PC-9 (cell line): ENCODE measurements at regions not wholly inside any gene's neighbourhood (a gene's known extent, or its start where the extent isn't known, plus 50 kb on each side); places are given as distances from the start of the nearest gene placed in this dataset.

Experiments
- BruUV-seq: library from RNA; stranded (reverse); fragments of 400-500 nt; replicated peaks from 2 replicates; lab custom pipeline; 2021; lab: Mats Ljungman, UMichigan
- CTCF ChIA-PET: fragments of 300-600 bp; sonication (Branson Sonifier 250); formaldehyde crosslinking; loops from one replicate; lab custom pipeline; 2022; ENCODE audit warnings: antibody characterized with exemption; lab: Charles Lee
- POLR2A ChIA-PET: fragments of 300-600 bp; sonication (Branson Sonifier 250); formaldehyde crosslinking; loops from one replicate; lab custom pipeline; 2022; ENCODE audit warnings: antibody characterized with exemption; ENCODE audit not compliant: unreplicated experiment; lab: Charles Lee
- DNase-seq, 2 experiments: peaks; one replicate each; pipeline versions ENCODE4 v3.0.0 to v3.0.0-alpha.2; 2015 to 2022; ENCODE audit warnings: mixed read lengths in 1 of 2
- H2AFZ ChIP-seq: fragments of 200-600 bp; sonication (generic); 2 replicates; pipeline ENCODE4 v1.8.1; 2017; ENCODE audit warnings: antibody characterized with exemption
- H3F3A ChIP-seq: fragments of 200-600 bp; sonication (generic); 2 replicates; pipeline ENCODE4 v1.8.1; 2017; ENCODE audit warnings: antibody characterized with exemption, mild to moderate bottlenecking, low read depth; ENCODE audit not compliant: insufficient read depth
- H3K27ac ChIP-seq: fragments of 200-600 bp; sonication (generic); 2 replicates; pipeline ENCODE4 v1.6.1; 2016; ENCODE audit warnings: mixed run types
- H3K27me3 ChIP-seq: fragments of 200-600 bp; sonication (generic); 2 replicates; pipeline ENCODE4 v1.6.1; 2016; ENCODE audit warnings: low read depth, mixed run types; ENCODE audit not compliant: insufficient read depth
- H3K36me3 ChIP-seq: fragments of 200-600 bp; sonication (generic); 2 replicates; pipeline ENCODE4 v1.6.1; 2016; ENCODE audit warnings: low read depth, mixed run types
- H3K4me1 ChIP-seq: fragments of 200-600 bp; sonication (generic); replicated peaks from 2 replicates; pipeline ENCODE4 v1.6.1; 2016; ENCODE audit warnings: mixed run types; ENCODE audit not compliant: insufficient read depth
- H3K4me2 ChIP-seq: fragments of 200-600 bp; sonication (generic); 2 replicates; pipeline ENCODE4 v1.6.1; 2017; ENCODE audit warnings: mixed run types
- H3K4me3 ChIP-seq: fragments of 200-600 bp; sonication (generic); 2 replicates; pipeline ENCODE4 v1.6.1; 2016; ENCODE audit warnings: mixed run types
- H3K79me2 ChIP-seq: fragments of 200-600 bp; sonication (generic); 2 replicates; pipeline ENCODE4 v1.6.1; 2017; ENCODE audit warnings: low read depth, mixed run types
- H3K9me2 ChIP-seq: fragments of 200-600 bp; sonication (generic); 2 replicates; pipeline ENCODE4 v1.8.1; 2017; ENCODE audit warnings: mild to moderate bottlenecking; ENCODE audit not compliant: insufficient read depth
- H3K9me3 ChIP-seq: fragments of 200-600 bp; sonication (generic); 2 replicates; pipeline ENCODE4 v1.8.1; 2016; ENCODE audit warnings: low read depth; ENCODE audit not compliant: insufficient read depth
- H4K20me1 ChIP-seq: fragments of 200-600 bp; sonication (generic); 2 replicates; pipeline ENCODE4 v1.8.1; 2017; ENCODE audit not compliant: insufficient read depth
- EZH2 ChIP-seq: fragments of 200-600 bp; sonication (generic); IDR thresholded peaks from 2 replicates; pipeline ENCODE4 v1.8.0; 2017; ENCODE audit warnings: antibody characterized with exemption, low read depth
- intact Hi-C: fragments of 100-400 bp; cut with micrococcal nuclease; formaldehyde crosslinking; loops from one replicate; pipeline ENCODE4 v1.10.0; 2022; ENCODE audit not compliant: unreplicated experiment
- TF ChIP-seq, protein P1 (sequence below): fragments of 200-600 bp; sonication (generic); conservative IDR thresholded peaks from 2 replicates; pipeline ENCODE4 v1.6.1; 2017; ENCODE audit warnings: mixed run types, antibody characterized with exemption, mild to moderate bottlenecking, moderate library complexity

- Histone ChIP-seq H3K36me3 (no peaks in the 10 kb centered on the region), H3K27me3 (peaks cover 50% of the 10 kb centered on the region), H3K4me2 (no peak overlapping the region), H3K4me3 (no peak overlapping the region), H4K20me1 (no peaks in the 10 kb centered on the region), H3K79me2 (no peaks in the 10 kb centered on the region), H3K9me3 (no peaks in the 10 kb centered on the region), H3K9me2 (no peaks in the 10 kb centered on the region), H3K4me1 (no peaks in the 10 kb centered on the region), H3F3A (no peaks in the 10 kb centered on the region), H3K27ac (no peak overlapping the region), H2AFZ (no peak overlapping the region)
- TF ChIP-seq, protein P1, sequence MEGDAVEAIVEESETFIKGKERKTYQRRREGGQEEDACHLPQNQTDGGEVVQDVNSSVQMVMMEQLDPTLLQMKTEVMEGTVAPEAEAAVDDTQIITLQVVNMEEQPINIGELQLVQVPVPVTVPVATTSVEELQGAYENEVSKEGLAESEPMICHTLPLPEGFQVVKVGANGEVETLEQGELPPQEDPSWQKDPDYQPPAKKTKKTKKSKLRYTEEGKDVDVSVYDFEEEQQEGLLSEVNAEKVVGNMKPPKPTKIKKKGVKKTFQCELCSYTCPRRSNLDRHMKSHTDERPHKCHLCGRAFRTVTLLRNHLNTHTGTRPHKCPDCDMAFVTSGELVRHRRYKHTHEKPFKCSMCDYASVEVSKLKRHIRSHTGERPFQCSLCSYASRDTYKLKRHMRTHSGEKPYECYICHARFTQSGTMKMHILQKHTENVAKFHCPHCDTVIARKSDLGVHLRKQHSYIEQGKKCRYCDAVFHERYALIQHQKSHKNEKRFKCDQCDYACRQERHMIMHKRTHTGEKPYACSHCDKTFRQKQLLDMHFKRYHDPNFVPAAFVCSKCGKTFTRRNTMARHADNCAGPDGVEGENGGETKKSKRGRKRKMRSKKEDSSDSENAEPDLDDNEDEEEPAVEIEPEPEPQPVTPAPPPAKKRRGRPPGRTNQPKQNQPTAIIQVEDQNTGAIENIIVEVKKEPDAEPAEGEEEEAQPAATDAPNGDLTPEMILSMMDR, result no peak
- no peak for TF ChIP-seq EZH2
- intact Hi-C loops, result no loop called here
- ChIA-PET POLR2A (no interaction called here), CTCF (no interaction called here)
- DNase-seq, result no peak
- no TSS peak for BruUV-seq
These were observed 171.7 kb downstream of the NR2F2 start for GRCh38 chr15:96502196-96502595.

- no peak overlapping the region for H3K4me3 ChIP-seq
- DNase-seq, result no peak
- H3K4me1 ChIP-seq, result no peaks in the 10 kb centered on the region
- no peaks in the 10 kb centered on the region for H3K79me2 ChIP-seq
- no peaks in the 10 kb centered on the region for H3K9me3 ChIP-seq
- H3K4me2 ChIP-seq, result no peak overlapping the region
- H3K36me3 ChIP-seq, result no peaks in the 10 kb centered on the region
- ChIA-PET POLR2A (no interaction called here), CTCF (no interaction called here)
- H3K27ac ChIP-seq, result no peak overlapping the region
- H3K27me3 ChIP-seq, result peaks cover 47% of the 10 kb centered on the region
- TF ChIP-seq EZH2, result no peak
- intact Hi-C loops, result no loop called here
- BruUV-seq, result no TSS peak
- H3F3A ChIP-seq, result no peaks in the 10 kb centered on the region
- H2AFZ ChIP-seq, result no peak overlapping the region
- no peaks in the 10 kb centered on the region for H4K20me1 ChIP-seq
- H3K9me2 ChIP-seq, result no peaks in the 10 kb centered on the region
These were observed 172.8 kb downstream of the NR2F2 start for GRCh38 chr15:96503276-96503675.

GRCh38 chr15:96504371-96504770 is 173.9 kb downstream of the NR2F2 start:
- no peak for DNase-seq
- no TSS peak for BruUV-seq
- no peak for TF ChIP-seq EZH2
- TF ChIP-seq, protein P1, result no peak
- no peaks in the 10 kb centered on the region for H3K9me2 ChIP-seq
- no peaks in the 10 kb centered on the region for H3K4me1 ChIP-seq
- H3F3A ChIP-seq, result no peaks in the 10 kb centered on the region
- ChIA-PET POLR2A (no interaction called here), CTCF (no interaction called here)
- no peak overlapping the region for H3K4me3 ChIP-seq
- intact Hi-C loops, result no loop called here
- H3K79me2 ChIP-seq, result no peaks in the 10 kb centered on the region
- H4K20me1 ChIP-seq, result no peaks in the 10 kb centered on the region
- no peak overlapping the region for H3K4me2 ChIP-seq
- H3K27me3 ChIP-seq, result peaks cover 44% of the 10 kb centered on the region
- no peaks in the 10 kb centered on the region for H3K36me3 ChIP-seq
- H2AFZ ChIP-seq, result no peak overlapping the region
- H3K27ac ChIP-seq, result no peak overlapping the region
- no peaks in the 10 kb centered on the region for H3K9me3 ChIP-seq

DNA sequence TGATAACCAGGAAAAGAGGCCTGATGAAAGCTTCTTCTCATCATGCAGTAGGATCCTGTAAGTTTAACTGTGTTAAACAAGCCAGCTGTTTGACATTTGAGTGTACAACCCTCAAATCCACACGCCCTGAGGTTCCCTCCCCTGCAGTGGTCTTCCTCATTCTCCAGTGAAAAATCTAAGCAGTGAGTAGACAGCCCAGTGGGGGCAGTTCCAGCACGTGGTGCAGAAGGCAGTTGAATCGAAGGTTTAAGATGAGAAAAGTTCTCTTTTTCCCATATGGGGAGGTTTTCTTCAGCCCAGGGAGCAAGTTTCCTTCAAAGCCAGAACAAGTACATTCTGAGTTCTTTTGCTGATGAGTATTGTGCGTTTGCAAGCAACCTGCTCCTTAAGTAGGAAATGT is 174.5 kb downstream of the NR2F2 start:
- H2AFZ ChIP-seq, result no peak overlapping the region
- DNase-seq, result no peak
- no peak overlapping the region for H3K4me2 ChIP-seq
- no peaks in the 10 kb centered on the region for H3K4me1 ChIP-seq
- no peaks in the 10 kb centered on the region for H3K79me2 ChIP-seq
- ChIA-PET POLR2A (no interaction called here), CTCF (no interaction called here)
- no peaks in the 10 kb centered on the region for H3F3A ChIP-seq
- BruUV-seq, result no TSS peak
- intact Hi-C loops, result no loop called here
- H4K20me1 ChIP-seq, result no peaks in the 10 kb centered on the region
- no peaks in the 10 kb centered on the region for H3K9me2 ChIP-seq
- no peaks in the 10 kb centered on the region for H3K36me3 ChIP-seq
- no peak overlapping the region for H3K4me3 ChIP-seq
- peaks cover 46% of the 10 kb centered on the region for H3K27me3 ChIP-seq
- TF ChIP-seq, protein P1, result no peak
- TF ChIP-seq EZH2, result no peak
- H3K27ac ChIP-seq, result no peak overlapping the region
- no peaks in the 10 kb centered on the region for H3K9me3 ChIP-seq
